Suprapubic skin (tissue), 4 donors: ENCODE measurements at regions not wholly inside any gene's neighbourhood (a gene's known extent, or its start where the extent isn't known, plus 50 kb on each side); places are given as distances from the start of the nearest gene placed in this dataset.

Experiments
- DNase-seq, 2 donors: peaks; one replicate each; pipeline ENCODE4 v3.0.0-alpha.2; 2019; ENCODE audit warnings: low spot score in 2 of 2
- H3K27ac ChIP-seq: fragments of 200-600 bp; sonication (generic); one replicate; pipeline ENCODE4 v1.5.1; 2019
- H3K27me3 ChIP-seq: fragments of 200-600 bp; sonication (generic); one replicate; pipeline ENCODE4 v1.5.1; 2019
- H3K36me3 ChIP-seq: fragments of 200-600 bp; sonication (generic); one replicate; pipeline ENCODE4 v1.5.1; 2019
- H3K4me1 ChIP-seq: fragments of 200-600 bp; sonication (generic); one replicate; pipeline ENCODE4 v1.5.1; 2019
- H3K4me3 ChIP-seq: fragments of 200-600 bp; sonication (generic); one replicate; pipeline ENCODE4 v1.5.1; 2019; ENCODE audit warnings: mild to moderate bottlenecking
- H3K9me3 ChIP-seq: fragments of 200-600 bp; sonication (generic); one replicate; pipeline ENCODE4 v1.5.1; 2019
- EP300 ChIP-seq: sonication (generic); formaldehyde crosslinking; IDR thresholded peaks from one replicate; pipeline ENCODE4 v1.6.1; 2017; ENCODE audit warnings: antibody characterized with exemption
- POLR2A ChIP-seq, 2 donors: fragments of 450-650 bp; IDR thresholded peaks; one replicate each; pipeline ENCODE4 v1.6.1; 2017; ENCODE audit warnings: antibody characterized with exemption in 2 of 2, mild to moderate bottlenecking in 2 of 2, moderate library complexity in 2 of 2
- POLR2AphosphoS5 ChIP-seq, 3 donors: sonication (generic); formaldehyde crosslinking; IDR thresholded peaks; one replicate each; pipeline ENCODE4 v1.6.1; 2017; ENCODE audit warnings: antibody characterized with exemption in 3 of 3
- WGBS: methylation state at CpG from one replicate; pipeline ENCODE4 v1.1.5; 2018; 5-methylcytosine and 5-hydroxymethylcytosine counted together
- TF ChIP-seq, protein P1 (sequence below), 2 donors: fragments of 200-600 bp in 1 of 2; fragments of 450-650 bp in 1 of 2; sonication (generic) in 1 of 2; IDR thresholded peaks; one replicate each; pipeline ENCODE4 v1.5.1; 2016 to 2019; ENCODE audit warnings: antibody characterized with exemption in 2 of 2, mild to moderate bottlenecking in 1 of 2, moderate library complexity in 1 of 2

- Histone ChIP-seq H3K4me1 (no peaks in the 10 kb centered on the region), H3K9me3 (no peaks in the 10 kb centered on the region)
- 92% methylated on average over 1 of the region's 1 CpG for WGBS
Measured at GRCh38 chr11:103586756-103587155, 449.7 kb upstream of the DDI1 start.

GRCh38 chr11:103587901-103588788 is 448.3 kb upstream of the DDI1 start:
- no peak overlapping the region for H3K27ac ChIP-seq
- 63% methylated on average over 4 of the region's 4 CpGs for WGBS
- no peaks in the 10 kb centered on the region for H3K9me3 ChIP-seq
- H3K4me3 ChIP-seq: no peak overlapping the region
- H3K27me3 ChIP-seq: no peaks in the 10 kb centered on the region
- no peaks in the 10 kb centered on the region for H3K4me1 ChIP-seq
- no peaks in the 10 kb centered on the region for H3K36me3 ChIP-seq
- no peak for DNase-seq
- TF ChIP-seq EP300 (no peak), POLR2A (IDR thresholded peaks at IDR 0.05) (no peak), POLR2AphosphoS5 (IDR thresholded peaks at IDR 0.05) (no peak)
- TF ChIP-seq, protein P1, sequence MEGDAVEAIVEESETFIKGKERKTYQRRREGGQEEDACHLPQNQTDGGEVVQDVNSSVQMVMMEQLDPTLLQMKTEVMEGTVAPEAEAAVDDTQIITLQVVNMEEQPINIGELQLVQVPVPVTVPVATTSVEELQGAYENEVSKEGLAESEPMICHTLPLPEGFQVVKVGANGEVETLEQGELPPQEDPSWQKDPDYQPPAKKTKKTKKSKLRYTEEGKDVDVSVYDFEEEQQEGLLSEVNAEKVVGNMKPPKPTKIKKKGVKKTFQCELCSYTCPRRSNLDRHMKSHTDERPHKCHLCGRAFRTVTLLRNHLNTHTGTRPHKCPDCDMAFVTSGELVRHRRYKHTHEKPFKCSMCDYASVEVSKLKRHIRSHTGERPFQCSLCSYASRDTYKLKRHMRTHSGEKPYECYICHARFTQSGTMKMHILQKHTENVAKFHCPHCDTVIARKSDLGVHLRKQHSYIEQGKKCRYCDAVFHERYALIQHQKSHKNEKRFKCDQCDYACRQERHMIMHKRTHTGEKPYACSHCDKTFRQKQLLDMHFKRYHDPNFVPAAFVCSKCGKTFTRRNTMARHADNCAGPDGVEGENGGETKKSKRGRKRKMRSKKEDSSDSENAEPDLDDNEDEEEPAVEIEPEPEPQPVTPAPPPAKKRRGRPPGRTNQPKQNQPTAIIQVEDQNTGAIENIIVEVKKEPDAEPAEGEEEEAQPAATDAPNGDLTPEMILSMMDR (IDR thresholded peaks at IDR 0.05): no peak

More at GRCh38 chr11:103586756-103587155, 449.7 kb upstream of the DDI1 start:
- Histone ChIP-seq H3K27ac (no peak overlapping the region), H3K27me3 (no peaks in the 10 kb centered on the region), H3K36me3 (no peaks in the 10 kb centered on the region), H3K4me3 (no peak overlapping the region)
- no peak for DNase-seq
- TF ChIP-seq EP300 (no peak), POLR2A (IDR thresholded peaks at IDR 0.05) (no peak), POLR2AphosphoS5 (IDR thresholded peaks at IDR 0.05) (no peak)
- TF ChIP-seq, protein P1 (IDR thresholded peaks at IDR 0.05): no peak

GRCh38 chr11:103591554-103591953 is 444.9 kb upstream of the DDI1 start:
- 91% methylated on average over 3 of the region's 3 CpGs for WGBS
- DNase-seq: no peak
- H3K27me3 ChIP-seq: no peaks in the 10 kb centered on the region
- H3K4me3 ChIP-seq: no peak overlapping the region
- H3K27ac ChIP-seq: no peak overlapping the region
- H3K36me3 ChIP-seq: no peaks in the 10 kb centered on the region
- no peaks in the 10 kb centered on the region for H3K4me1 ChIP-seq
- TF ChIP-seq, protein P1 (IDR thresholded peaks at IDR 0.05): no peak
- TF ChIP-seq POLR2A (IDR thresholded peaks at IDR 0.05) (no peak), EP300 (no peak), POLR2AphosphoS5 (IDR thresholded peaks at IDR 0.05) (no peak)
- no peaks in the 10 kb centered on the region for H3K9me3 ChIP-seq

- H3K9me3 ChIP-seq: no peaks in the 10 kb centered on the region
- no peak for DNase-seq
- no peaks in the 10 kb centered on the region for H3K27me3 ChIP-seq
- TF ChIP-seq EP300: no peak
- TF ChIP-seq POLR2AphosphoS5 (IDR thresholded peaks at IDR 0.05): no peak
- TF ChIP-seq POLR2A (IDR thresholded peaks at IDR 0.05): no peak
- TF ChIP-seq, protein P1 (IDR thresholded peaks at IDR 0.05): no peak
- no peaks in the 10 kb centered on the region for H3K36me3 ChIP-seq
- H3K27ac ChIP-seq: no peak overlapping the region
- H3K4me3 ChIP-seq: no peak overlapping the region
- H3K4me1 ChIP-seq: no peaks in the 10 kb centered on the region
Measured at GRCh38 chr11:103594283-103594682, 442.2 kb upstream of the DDI1 start.

- TF ChIP-seq EP300 (no peak), POLR2AphosphoS5 (IDR thresholded peaks at IDR 0.05) (no peak)
- TF ChIP-seq, protein P1 (IDR thresholded peaks at IDR 0.05): no peak
Measured at GRCh38 chr11:103596315-103596714, 440.1 kb upstream of the DDI1 start.

More at GRCh38 chr11:103596315-103596714, 440.1 kb upstream of the DDI1 start:
- no peak overlapping the region for H3K27ac ChIP-seq
- DNase-seq: no peak
- H3K36me3 ChIP-seq: no peaks in the 10 kb centered on the region
- no peaks in the 10 kb centered on the region for H3K27me3 ChIP-seq
- no peak overlapping the region for H3K4me3 ChIP-seq
- no peaks in the 10 kb centered on the region for H3K4me1 ChIP-seq
- WGBS: 72% methylated on average over 3 of the region's 3 CpGs
- H3K9me3 ChIP-seq: no peaks in the 10 kb centered on the region
